ENCODE measurements at regions not wholly inside any gene's neighbourhood (a gene's known extent, or its start where the extent isn't known, plus 50 kb on each side); places are given as distances from the start of the nearest gene placed in this dataset.

DNA sequence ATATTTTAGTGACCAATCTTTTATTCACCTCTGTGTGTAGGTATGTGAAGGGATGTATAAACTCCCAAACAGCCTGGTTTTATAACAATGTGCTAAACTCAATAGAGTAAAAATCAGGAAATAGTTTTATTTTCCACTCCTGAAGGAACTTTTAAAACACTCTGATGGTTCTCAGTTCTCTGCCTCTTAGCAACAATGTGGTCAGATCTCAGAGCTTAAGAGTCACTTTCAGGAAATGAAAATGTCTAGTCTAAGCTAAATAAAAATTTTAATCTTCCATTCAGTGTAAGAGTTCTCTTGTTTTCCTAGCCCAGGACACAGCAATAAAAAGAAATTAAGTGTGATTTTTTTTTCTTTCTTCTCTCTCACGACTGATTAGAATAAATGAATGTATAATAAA lies 718.0 kb downstream of the C12orf50 start:
- Mint-ChIP-seq H3K36me3 (ENCODE audit: insufficient read depth, unreplicated experiment) (no peaks in the 10 kb centered on the region), H3K4me3 (ENCODE audit: low read depth, unreplicated experiment) (no peak overlapping the region), H3K9me3 (ENCODE audit: low read depth, unreplicated experiment) (no peaks in the 10 kb centered on the region), H3K27me3 (ENCODE audit: unreplicated experiment) (no peaks in the 10 kb centered on the region), H3K27ac (ENCODE audit: unreplicated experiment) (no peak overlapping the region), H3K4me1 (ENCODE audit: low read depth, unreplicated experiment) (no peaks in the 10 kb centered on the region)
- CTCF ChIA-PET, result no interaction called here
- intact Hi-C loops (cut with micrococcal nuclease; ENCODE audit: unreplicated experiment), result no loop called here
- TF ChIP-seq CTCF (IDR thresholded peaks at IDR 0.05; ENCODE audit: unreplicated experiment), result no peak
- BruUV-seq (replicated peaks), result no TSS peak
- DNase-seq, result no peak

DNA sequence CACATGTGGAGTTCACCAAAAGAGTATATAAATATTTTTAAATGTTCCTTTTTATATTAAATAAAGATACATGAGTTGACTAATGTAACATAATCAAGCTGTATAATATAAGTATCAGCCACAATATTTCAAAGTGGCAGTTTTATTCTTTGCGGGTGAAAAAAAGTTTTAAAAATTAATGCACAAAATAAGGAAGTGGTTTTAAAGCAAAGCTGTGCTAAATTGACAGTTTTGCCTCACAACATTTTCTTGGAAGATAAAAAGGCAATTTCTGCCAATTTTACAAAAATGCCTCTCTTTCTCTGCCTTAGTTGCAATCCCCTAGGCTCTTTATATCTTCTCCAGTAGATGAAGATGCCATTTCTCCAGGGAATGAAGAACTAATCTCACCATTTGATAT lies 719.1 kb downstream of the C12orf50 start:
- Mint-ChIP-seq H3K4me3 (ENCODE audit: low read depth, unreplicated experiment) (no peak overlapping the region), H3K9me3 (ENCODE audit: low read depth, unreplicated experiment) (no peaks in the 10 kb centered on the region), H3K27ac (ENCODE audit: unreplicated experiment) (no peak overlapping the region), H3K36me3 (ENCODE audit: insufficient read depth, unreplicated experiment) (no peaks in the 10 kb centered on the region), H3K4me1 (ENCODE audit: low read depth, unreplicated experiment) (no peaks in the 10 kb centered on the region), H3K27me3 (ENCODE audit: unreplicated experiment) (no peaks in the 10 kb centered on the region)
- no peak for DNase-seq
- CTCF ChIA-PET, result no interaction called here
- no TSS peak for BruUV-seq (replicated peaks)
- TF ChIP-seq CTCF (IDR thresholded peaks at IDR 0.05; ENCODE audit: unreplicated experiment), result no peak
- intact Hi-C loops (cut with micrococcal nuclease; ENCODE audit: unreplicated experiment), result no loop called here

GRCh38 chr12:87305481-87305880 lies 723.7 kb downstream of the C12orf50 start:
- no peaks in the 10 kb centered on the region for H3K9me3 Mint-ChIP-seq (ENCODE audit: low read depth, unreplicated experiment)
- BruUV-seq (replicated peaks), result no TSS peak

GRCh38 chr12:87304406-87304805 lies 724.8 kb downstream of the C12orf50 start:
- Mint-ChIP-seq H3K36me3 (ENCODE audit: insufficient read depth, unreplicated experiment) (no peaks in the 10 kb centered on the region), H3K27ac (ENCODE audit: unreplicated experiment) (no peak overlapping the region), H3K9me3 (ENCODE audit: low read depth, unreplicated experiment) (no peaks in the 10 kb centered on the region), H3K4me1 (ENCODE audit: low read depth, unreplicated experiment) (peaks cover 11% of the 10 kb centered on the region), H3K4me3 (ENCODE audit: low read depth, unreplicated experiment) (peak overlapping the region; percentile 10), H3K27me3 (ENCODE audit: unreplicated experiment) (no peaks in the 10 kb centered on the region)
- TF ChIP-seq CTCF (IDR thresholded peaks at IDR 0.05; ENCODE audit: unreplicated experiment), result no peak
- CTCF ChIA-PET, result interaction anchor here (0.7 kb wide), 1 partner anchor 49 kb away, joined by 3 read pairs; no protein-coding TSS in a partner anchor
- intact Hi-C loops (cut with micrococcal nuclease; ENCODE audit: unreplicated experiment), result no loop called here
- peak; percentile 14 for DNase-seq
- no TSS peak for BruUV-seq (replicated peaks)

More at GRCh38 chr12:87305481-87305880, 723.7 kb downstream of the C12orf50 start:
- CTCF ChIA-PET, result interaction anchor here (0.6 kb wide), 1 partner anchor 286 kb away, joined by 5 read pairs; no protein-coding TSS in a partner anchor
- TF ChIP-seq CTCF (IDR thresholded peaks at IDR 0.05; ENCODE audit: unreplicated experiment), result no peak
- Mint-ChIP-seq H3K4me1 (ENCODE audit: low read depth, unreplicated experiment) (peaks cover 11% of the 10 kb centered on the region), H3K4me3 (ENCODE audit: low read depth, unreplicated experiment) (no peak overlapping the region), H3K27ac (ENCODE audit: unreplicated experiment) (no peak overlapping the region), H3K27me3 (ENCODE audit: unreplicated experiment) (no peaks in the 10 kb centered on the region), H3K36me3 (ENCODE audit: insufficient read depth, unreplicated experiment) (no peaks in the 10 kb centered on the region)
- intact Hi-C loops (cut with micrococcal nuclease; ENCODE audit: unreplicated experiment), result no loop called here
- no peak for DNase-seq
